ENCODE measurements at regions not wholly inside any gene's neighbourhood (a gene's known extent, or its start where the extent isn't known, plus 50 kb on each side); places are given as distances from the start of the nearest gene placed in this dataset.
"Not testable (repeated sequence)": the region's sequence is repeated elsewhere in the genome, so short reads cannot be mapped to it uniquely, and the experiment has no call there.

- not testable (repeated sequence) for DNase-seq (ENCODE audit: low read depth)
Measured at GRCh38 chr16:29234536-29235275, 171.8 kb downstream of the NPIPB11 start.

- not testable (repeated sequence) for DNase-seq (ENCODE audit: low read depth)
Measured at GRCh38 chr16:29233705-29234404, 172.7 kb downstream of the NPIPB11 start.

GRCh38 chr16:29232811-29233704 is 173.5 kb downstream of the NPIPB11 start:
- no peak for DNase-seq (ENCODE audit: low read depth)

DNA sequence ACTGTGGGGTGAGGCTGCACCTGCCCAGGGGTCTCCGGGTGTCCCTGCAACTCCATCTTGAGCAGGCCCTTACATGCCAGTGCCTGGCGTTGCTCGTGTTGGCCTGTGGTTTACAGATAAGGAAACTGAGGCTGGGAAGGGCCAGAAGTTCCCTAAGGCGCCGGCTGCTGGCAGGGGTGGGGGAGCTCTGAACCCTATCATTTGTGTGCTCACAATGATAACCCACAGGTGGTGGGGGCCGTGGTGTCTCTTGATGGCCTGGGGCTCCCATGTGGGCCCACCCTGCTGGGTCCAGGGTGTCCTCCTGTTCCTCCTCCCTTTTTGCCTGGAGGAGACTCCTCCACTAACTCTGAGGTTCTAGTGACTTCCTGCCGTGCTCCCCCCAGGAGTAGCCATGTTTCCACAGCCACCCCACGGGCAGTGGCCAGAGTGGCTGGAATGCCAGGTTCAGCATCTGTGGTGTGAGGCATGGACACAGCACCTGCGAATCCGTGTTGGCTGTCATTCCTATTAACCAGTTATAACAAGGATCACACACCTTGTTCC is 174.3 kb downstream of the NPIPB11 start:
- not testable (repeated sequence) for DNase-seq (ENCODE audit: low read depth)

- peak; percentile 46 for DNase-seq (ENCODE audit: low read depth)
Measured at GRCh38 chr16:29231244-29231643, 175.3 kb downstream of the NPIPB11 start.

- peak; percentile 52 for DNase-seq (ENCODE audit: low read depth)
Measured at GRCh38 chr16:29230671-29231096, 175.8 kb downstream of the NPIPB11 start.

DNA sequence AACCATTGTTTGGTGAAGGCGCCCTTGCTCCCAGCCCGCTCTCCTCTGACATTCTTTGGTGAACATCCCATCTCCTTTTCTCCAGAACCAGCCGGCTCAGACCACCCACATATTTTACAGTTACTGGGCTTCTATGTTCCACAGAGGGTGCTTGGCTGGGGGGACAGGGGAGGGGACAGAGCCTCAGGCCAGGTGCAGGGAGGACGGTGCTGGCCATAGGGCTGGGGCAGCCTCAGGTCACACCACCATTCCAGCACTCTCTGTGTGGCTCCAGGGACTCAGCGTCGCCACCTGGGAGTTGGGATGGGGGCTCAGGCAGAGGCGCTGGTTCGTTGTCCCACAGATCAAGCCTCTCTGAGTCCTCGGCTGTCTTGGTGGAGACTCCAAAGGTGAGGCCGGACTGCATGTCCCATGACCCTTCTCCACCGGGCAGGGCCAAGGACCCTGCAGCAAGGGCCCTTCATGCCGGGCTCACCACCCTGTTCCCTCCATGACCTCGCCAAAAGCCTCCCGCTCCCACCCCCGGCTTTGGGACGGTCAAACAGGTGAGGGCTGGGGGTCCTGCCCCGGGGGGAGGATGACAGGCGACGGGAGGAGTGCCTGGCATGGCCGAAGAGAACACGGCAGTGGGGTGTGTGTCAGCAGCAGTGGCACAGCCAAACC is 176.4 kb downstream of the NPIPB11 start:
- DNase-seq (ENCODE audit: low read depth) = not testable (repeated sequence)

DNA sequence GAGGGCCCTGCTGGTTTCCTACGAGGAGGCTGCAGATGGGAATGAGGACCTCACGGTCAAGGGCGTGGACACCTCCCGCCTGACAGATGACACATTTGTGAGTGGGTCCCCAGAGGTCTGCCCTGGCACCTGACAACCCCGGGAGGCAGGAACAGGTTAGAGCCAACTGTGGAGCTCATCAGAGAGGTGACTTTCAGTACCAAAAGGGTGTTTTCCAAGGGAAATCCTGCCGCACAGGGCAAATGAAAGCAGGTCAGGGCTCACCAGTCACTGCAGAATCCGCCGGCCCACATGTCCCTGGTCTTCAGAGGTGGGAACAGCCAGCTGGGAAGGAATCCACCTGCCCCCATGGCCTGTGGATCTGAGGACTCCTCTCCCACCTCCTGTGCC is 176.9 kb downstream of the NPIPB11 start:
- not testable (repeated sequence) for DNase-seq (ENCODE audit: low read depth)

- DNase-seq (ENCODE audit: low read depth) = not testable (repeated sequence)
Measured at GRCh38 chr16:29228664-29229611, 177.6 kb downstream of the NPIPB11 start.

DNA sequence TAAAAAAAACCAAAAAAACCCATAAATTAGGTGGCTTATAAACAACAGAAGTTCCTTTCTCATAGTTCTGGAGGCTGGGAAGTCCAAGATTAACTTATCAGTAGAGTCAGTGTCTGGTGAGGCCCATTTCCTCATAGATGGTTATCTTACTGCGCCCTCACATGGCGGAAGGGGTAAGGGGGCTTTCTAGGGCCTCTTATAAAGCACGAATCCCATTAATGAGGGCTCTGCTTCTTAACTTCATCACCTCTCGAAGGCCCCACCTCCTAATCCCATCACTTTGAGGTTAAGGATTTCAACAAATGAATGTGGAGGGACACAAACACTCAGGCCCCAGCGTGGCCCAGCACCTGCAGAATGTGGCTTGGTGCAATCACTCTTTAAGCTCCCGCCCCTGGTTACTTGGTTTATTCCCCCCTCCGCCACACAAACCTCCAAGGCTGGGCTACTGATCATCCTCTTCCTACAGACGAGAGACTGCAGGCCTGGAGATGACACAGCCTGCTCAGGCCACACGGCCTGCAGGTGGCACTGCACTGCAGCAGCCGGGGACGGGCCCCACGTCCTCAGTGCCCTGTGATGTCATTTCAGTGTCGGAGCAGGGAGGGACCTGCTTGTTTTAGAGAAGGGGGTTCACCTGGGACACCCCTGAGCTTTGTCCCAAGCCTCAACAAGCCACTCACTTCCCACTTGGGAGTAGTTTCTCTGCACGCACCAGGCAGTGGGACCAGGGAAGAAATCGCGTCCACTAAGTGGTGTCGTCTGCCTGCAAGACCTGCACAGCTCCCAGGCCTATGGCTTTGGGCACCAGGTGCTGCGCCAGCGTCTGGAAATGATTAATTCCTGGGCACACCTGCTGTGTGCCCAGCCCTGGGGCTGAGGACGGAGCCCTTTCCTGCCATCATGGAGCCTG is 178.5 kb downstream of the NPIPB11 start:
- peak; percentile 56 for DNase-seq (ENCODE audit: low read depth)

DNA sequence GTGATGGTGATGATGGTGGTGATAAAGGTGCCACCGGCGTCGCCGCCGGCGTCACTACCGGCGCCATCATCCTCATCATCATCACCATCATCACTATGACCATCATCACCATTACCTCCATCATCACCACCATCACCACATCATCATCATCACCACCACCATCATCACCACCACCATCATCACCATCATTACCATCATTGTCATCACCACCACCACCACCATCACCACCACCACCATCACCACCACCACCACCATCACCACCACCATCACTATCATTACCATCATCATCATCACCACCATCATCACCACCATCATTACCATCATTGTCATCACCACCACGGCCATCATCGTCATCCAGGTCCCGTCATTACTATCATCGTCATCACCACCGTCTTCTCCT is 179.7 kb downstream of the NPIPB11 start:
- no peak for DNase-seq (ENCODE audit: low read depth)

DNA sequence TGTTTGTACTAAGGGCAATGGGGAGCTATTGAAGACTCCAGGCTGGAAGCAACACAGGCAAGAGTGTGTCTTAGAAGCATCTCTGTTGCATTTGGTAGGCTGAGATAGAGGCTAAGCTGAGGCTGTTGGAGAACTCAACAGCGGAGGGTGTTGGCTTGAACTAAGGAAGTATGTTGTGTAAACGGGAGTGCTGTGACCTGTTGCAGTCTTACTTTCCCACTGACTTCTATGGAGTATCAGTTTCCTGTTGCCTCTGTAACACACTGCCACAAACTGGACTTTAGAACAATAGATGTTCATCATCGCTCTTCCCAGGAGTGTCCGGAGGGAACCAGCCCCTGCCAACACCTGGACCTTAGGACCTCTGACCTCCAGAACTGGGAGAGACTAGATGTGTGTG is 181.8 kb downstream of the NPIPB11 start:
- not testable (repeated sequence) for DNase-seq (ENCODE audit: low read depth)

GRCh38 chr16:29222615-29223014 is 183.9 kb downstream of the NPIPB11 start:
- DNase-seq (ENCODE audit: low read depth) = not testable (repeated sequence)

GRCh38 chr16:29222008-29222407 is 184.5 kb downstream of the NPIPB11 start:
- not testable (repeated sequence) for DNase-seq (ENCODE audit: low read depth)

DNA sequence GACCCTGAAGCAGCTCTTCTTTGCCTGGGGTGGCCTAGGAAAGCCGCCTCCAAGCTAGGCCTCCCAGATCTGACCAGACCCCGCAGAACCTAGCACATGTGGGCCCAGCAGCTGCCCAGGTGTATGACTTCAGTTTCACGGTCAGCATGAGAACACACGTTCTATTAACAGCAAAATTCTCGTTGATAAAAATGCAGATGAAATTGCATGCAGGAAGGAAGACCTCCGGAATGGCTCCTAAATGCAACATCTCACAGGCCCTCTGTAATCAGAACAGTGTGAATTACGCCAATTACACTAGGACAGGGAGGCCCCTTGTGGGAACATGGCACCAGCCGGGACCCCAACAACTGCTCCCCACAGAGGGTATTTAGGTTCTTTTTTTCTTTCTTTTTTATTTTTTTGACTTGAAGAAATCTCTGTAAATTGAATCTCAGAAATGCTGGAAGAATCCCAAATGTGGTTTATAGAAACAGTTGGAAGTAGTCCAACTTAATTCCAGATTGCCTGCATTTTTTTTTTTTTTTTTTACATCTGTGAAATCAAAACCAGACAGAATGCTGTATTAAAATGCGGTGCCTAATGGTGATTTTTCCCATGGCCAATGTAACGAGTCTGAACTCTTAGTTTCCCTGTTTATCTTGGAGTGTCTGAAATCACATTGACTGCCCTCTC is 185.1 kb downstream of the NPIPB11 start:
- DNase-seq (ENCODE audit: low read depth) = peak; percentile 91

DNA sequence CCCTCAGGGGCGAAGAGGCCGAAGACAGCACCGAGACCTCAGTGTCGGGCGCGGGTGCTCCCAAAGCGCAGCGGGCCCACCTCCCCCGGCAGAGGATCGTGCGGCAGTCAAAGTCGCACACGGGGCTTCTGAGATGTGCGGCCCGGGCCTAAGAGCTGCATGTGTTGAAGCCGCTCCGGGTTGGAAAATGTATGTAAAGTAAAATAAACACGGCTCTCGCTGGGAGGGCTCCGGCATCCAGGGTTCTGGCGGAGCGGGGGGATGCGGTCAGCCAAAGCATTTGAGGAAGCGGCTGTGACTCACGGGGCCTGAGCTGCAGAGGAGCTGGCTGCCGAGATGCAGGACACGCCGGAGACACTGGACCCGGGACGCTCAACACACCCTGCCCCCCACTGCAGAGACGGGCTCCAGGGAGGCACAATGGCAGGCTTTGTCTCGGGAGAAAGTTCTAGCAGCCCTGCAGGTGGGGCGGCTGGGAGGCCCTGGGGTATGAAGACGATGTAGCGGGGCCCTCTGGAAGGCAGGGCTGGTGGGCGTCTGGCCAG is 185.8 kb downstream of the NPIPB11 start:
- peak; percentile 97 for DNase-seq (ENCODE audit: low read depth)

- DNase-seq (ENCODE audit: low read depth) = peak; percentile 58
Measured at GRCh38 chr16:29219966-29220646, 186.4 kb downstream of the NPIPB11 start.

DNA sequence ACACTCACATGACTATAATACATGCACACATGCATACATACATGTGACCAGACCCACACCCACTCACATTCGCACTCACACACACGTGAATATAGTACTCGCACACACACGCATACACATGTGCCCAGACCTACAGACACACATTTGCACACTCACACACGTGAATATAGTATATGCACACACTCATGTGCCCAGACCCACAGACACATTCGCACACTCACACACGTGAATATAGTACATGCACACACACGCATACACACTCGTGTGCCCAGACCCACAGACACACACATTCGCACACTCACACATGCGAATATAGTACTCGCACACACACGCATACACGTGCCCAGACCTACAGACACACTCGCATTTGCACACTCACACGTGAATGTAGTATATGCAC is 186.9 kb downstream of the NPIPB11 start:
- not testable (repeated sequence) for DNase-seq (ENCODE audit: low read depth)
